ENCODE measurements at regions not wholly inside any gene's neighbourhood (a gene's known extent, or its start where the extent isn't known, plus 50 kb on each side); places are given as distances from the start of the nearest gene placed in this dataset.

DNA sequence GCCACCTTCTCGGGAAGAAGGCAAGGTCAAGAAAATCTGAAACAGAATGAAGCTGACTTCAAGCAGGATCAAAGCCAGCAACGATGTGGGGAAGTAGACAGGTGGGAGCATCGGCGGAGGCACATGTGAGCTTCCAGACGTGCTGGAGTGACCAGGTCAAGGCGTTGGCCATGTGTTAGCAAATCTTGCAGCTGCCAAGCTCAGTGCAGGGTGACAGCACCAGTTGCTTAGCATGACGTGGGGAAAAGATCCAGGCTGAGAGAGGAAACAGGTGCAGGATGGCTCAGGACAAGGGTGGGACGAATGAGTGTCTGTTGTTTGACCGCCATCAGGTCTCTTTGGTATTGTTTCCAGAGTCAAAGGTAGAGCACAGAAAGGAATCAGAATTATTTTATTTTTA is 92.3 kb downstream of the TNFSF13B start:
- TF ChIP-seq ZFX (IDR thresholded peaks at IDR 0.05; ENCODE audit: borderline replicate concordance): no peak
- TF ChIP-seq, protein P1, sequence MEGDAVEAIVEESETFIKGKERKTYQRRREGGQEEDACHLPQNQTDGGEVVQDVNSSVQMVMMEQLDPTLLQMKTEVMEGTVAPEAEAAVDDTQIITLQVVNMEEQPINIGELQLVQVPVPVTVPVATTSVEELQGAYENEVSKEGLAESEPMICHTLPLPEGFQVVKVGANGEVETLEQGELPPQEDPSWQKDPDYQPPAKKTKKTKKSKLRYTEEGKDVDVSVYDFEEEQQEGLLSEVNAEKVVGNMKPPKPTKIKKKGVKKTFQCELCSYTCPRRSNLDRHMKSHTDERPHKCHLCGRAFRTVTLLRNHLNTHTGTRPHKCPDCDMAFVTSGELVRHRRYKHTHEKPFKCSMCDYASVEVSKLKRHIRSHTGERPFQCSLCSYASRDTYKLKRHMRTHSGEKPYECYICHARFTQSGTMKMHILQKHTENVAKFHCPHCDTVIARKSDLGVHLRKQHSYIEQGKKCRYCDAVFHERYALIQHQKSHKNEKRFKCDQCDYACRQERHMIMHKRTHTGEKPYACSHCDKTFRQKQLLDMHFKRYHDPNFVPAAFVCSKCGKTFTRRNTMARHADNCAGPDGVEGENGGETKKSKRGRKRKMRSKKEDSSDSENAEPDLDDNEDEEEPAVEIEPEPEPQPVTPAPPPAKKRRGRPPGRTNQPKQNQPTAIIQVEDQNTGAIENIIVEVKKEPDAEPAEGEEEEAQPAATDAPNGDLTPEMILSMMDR (IDR thresholded peaks at IDR 0.05): no peak
